Right atrium auricular region (tissue), 2 donors: ENCODE measurements at regions not wholly inside any gene's neighbourhood (a gene's known extent, or its start where the extent isn't known, plus 50 kb on each side); places are given as distances from the start of the nearest gene placed in this dataset.
A peak's percentile ranks its signal among the peaks of the same experiment; 100 is the strongest.

Experiments used
- DNase-seq: peaks from one replicate; pipeline ENCODE4 v3.0.0-alpha.2; 2019; ENCODE audit warnings: low spot score
- H3K27ac ChIP-seq, 2 donors: fragments of 200-600 bp; sonication (generic); 1 replicate in 1 of 2; 2 replicates in 1 of 2; pipeline ENCODE4 v1.5.1; 2016 to 2019
- H3K27me3 ChIP-seq, 2 donors: fragments of 200-600 bp; sonication (generic); one replicate each; pipeline versions ENCODE4 v1.5.1 to v1.6.0; 2017 to 2019
- H3K36me3 ChIP-seq: fragments of 200-600 bp; sonication (generic); one replicate; pipeline ENCODE4 v1.5.1; 2016
- H3K4me1 ChIP-seq, 2 donors: fragments of 200-600 bp; sonication (generic); one replicate each; pipeline versions ENCODE4 v1.5.1 to v1.6.0; 2017 to 2019
- H3K4me3 ChIP-seq, 2 donors: fragments of 200-600 bp; sonication (generic); 1 replicate in 1 of 2; 2 replicates in 1 of 2; pipeline ENCODE4 v1.5.1; 2017 to 2019; ENCODE audit warnings: mild to moderate bottlenecking in 1 of 2, moderate library complexity in 1 of 2
- H3K9me3 ChIP-seq, 2 donors: fragments of 200-600 bp; sonication (generic); one replicate each; pipeline ENCODE4 v1.5.1; 2019
- TF ChIP-seq, protein P1 (sequence below), 2 donors: fragments of 200-600 bp; sonication (generic); IDR thresholded peaks; one replicate each; pipeline ENCODE4 v1.5.1; 2019; ENCODE audit warnings: antibody characterized with exemption in 2 of 2

DNA sequence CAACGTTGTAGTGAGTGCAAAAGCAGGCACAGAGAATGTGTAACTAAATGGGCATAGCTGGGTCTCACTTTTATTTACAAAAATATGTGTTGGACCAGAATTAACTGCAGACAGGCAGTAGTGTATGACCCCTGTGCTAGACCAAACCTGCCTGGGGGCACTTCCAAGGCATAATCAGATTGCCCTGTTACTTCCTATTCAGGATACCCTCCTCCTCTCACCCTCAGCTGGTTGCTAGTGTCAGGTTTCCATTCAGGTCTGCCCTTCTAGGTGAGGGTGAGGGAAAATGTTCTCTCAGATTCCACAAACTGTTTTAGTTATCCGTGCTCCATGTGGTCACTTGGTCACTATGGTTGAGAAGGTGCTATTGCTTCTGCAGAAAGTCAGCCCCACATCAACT is 387.3 kb downstream of the LMX1A start:
- Histone ChIP-seq H3K27ac (no peak overlapping the region), H3K4me3 (no peak overlapping the region), H3K4me1 (no peaks in the 10 kb centered on the region), H3K36me3 (no peaks in the 10 kb centered on the region), H3K27me3 (no peaks in the 10 kb centered on the region), H3K9me3 (no peaks in the 10 kb centered on the region)
- TF ChIP-seq, protein P1, sequence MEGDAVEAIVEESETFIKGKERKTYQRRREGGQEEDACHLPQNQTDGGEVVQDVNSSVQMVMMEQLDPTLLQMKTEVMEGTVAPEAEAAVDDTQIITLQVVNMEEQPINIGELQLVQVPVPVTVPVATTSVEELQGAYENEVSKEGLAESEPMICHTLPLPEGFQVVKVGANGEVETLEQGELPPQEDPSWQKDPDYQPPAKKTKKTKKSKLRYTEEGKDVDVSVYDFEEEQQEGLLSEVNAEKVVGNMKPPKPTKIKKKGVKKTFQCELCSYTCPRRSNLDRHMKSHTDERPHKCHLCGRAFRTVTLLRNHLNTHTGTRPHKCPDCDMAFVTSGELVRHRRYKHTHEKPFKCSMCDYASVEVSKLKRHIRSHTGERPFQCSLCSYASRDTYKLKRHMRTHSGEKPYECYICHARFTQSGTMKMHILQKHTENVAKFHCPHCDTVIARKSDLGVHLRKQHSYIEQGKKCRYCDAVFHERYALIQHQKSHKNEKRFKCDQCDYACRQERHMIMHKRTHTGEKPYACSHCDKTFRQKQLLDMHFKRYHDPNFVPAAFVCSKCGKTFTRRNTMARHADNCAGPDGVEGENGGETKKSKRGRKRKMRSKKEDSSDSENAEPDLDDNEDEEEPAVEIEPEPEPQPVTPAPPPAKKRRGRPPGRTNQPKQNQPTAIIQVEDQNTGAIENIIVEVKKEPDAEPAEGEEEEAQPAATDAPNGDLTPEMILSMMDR (IDR thresholded peaks at IDR 0.05): no peak
- no peak for DNase-seq

GRCh38 chr1:164967300-164967699 is 389.2 kb downstream of the LMX1A start:
- Histone ChIP-seq H3K36me3 (no peaks in the 10 kb centered on the region), H3K4me1 (no peaks in the 10 kb centered on the region), H3K4me3 (no peak overlapping the region), H3K9me3 (no peaks in the 10 kb centered on the region), H3K27me3 (no peaks in the 10 kb centered on the region), H3K27ac (no peak overlapping the region)
- TF ChIP-seq, protein P1 (IDR thresholded peaks at IDR 0.05): no peak
- DNase-seq: no peak

DNA sequence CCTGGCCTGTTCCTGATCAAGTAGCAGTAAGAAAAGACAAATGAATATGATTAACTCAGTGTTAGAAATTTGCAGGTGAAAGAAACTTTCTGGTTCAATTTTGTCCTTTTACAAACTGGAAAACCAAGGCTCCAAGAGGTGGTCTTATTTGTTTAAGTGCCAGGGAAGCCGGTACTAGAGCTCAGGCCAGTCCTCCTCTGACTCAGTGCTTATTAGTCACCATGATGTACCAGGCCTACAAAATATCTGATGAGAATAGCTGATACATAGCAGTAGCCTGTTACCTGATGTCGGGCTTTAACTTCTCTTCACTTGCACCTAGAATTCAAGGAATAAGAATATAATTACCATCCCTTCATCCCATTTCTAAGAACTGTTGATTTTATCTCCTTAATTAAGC is 394.8 kb downstream of the LMX1A start:
- TF ChIP-seq, protein P1 (IDR thresholded peaks at IDR 0.05): no peak
- no peak for DNase-seq
- Histone ChIP-seq H3K9me3 (no peaks in the 10 kb centered on the region), H3K27ac (no peak overlapping the region), H3K36me3 (no peaks in the 10 kb centered on the region), H3K4me1 (no peaks in the 10 kb centered on the region), H3K4me3 (no peak overlapping the region), H3K27me3 (no peaks in the 10 kb centered on the region)

DNA sequence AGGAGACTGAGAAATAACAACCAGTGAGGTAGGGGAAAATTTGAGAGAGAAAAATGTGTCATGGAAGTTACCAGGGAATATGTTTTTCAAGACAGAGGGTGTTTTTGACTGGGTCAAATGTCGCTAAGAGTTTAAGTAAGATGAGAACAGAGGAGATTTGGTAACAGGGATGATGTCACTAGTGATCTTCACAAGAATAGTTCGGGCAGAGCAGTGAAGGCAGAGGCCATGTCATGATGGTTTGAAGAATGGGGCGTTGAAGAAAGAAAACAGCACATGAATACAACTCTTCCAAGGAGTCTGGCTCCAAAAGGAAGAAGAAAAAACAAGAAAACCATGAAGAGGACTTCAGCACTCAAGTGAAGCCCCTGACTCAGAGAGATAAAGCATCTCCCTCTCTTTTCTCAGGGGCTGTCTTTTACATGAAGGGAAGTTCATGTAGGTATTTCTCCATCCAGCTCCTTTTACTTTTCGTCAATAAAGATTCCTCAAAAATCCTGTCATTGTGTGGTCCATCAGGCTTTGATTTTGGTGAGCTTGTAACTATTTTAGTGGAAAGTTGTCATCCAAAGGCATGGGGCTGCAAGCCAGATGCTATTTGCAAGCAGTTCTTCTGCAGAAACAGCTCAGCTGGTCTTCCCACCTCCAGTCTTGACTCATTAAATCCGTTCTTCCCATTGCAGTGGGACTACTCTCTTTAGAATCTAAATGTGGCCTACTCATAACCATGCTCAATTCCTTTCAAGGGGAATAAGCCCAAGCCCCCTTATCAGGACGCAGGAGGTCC is 397.3 kb downstream of the LMX1A start:
- Histone ChIP-seq H3K36me3 (no peaks in the 10 kb centered on the region), H3K4me3 (no peak overlapping the region), H3K27ac (peak overlapping the region in 1 of 2 donors; percentile 24), H3K27me3 (no peaks in the 10 kb centered on the region), H3K9me3 (no peaks in the 10 kb centered on the region), H3K4me1 (no peaks in the 10 kb centered on the region)
- no peak for DNase-seq
- TF ChIP-seq, protein P1 (IDR thresholded peaks at IDR 0.05): no peak

DNA sequence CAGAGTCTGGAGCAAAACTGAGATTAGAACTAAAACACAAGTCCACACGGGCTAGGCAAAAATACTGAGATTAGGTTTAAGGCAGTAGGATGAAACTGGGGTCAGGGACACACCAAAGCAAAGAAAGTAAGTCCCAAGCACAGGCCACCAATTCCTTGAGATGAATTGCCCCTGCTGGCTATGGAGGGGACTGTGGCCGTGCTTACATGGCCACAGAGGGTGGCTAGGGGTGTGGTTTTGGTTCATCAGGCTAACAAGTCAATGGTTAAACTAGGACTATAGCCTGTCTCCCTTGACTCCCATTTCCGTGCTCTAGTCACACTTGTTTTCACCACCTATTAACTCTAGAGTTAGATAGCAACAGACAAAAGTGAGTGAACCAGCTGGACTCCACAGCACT is 394.8 kb downstream of the PBX1 start:
- Histone ChIP-seq H3K4me1 (no peaks in the 10 kb centered on the region), H3K4me3 (no peak overlapping the region), H3K36me3 (no peaks in the 10 kb centered on the region), H3K9me3 (peaks cover 5 to 8% of the 10 kb centered on the region in 2 donors), H3K27me3 (no peaks in the 10 kb centered on the region), H3K27ac (no peak overlapping the region)
- TF ChIP-seq, protein P1 (IDR thresholded peaks at IDR 0.05): no peak
- DNase-seq: no peak

- no peak overlapping the region for H3K27ac ChIP-seq
- no peak for DNase-seq
These were observed 394.1 kb downstream of the PBX1 start for GRCh38 chr1:164953098-164953497.

More at GRCh38 chr1:164953098-164953497, 394.1 kb downstream of the PBX1 start:
- Histone ChIP-seq H3K4me3 (no peak overlapping the region), H3K4me1 (no peaks in the 10 kb centered on the region), H3K9me3 (peaks cover 10 to 15% of the 10 kb centered on the region in 2 donors), H3K27me3 (no peaks in the 10 kb centered on the region), H3K36me3 (no peaks in the 10 kb centered on the region)
- TF ChIP-seq, protein P1 (IDR thresholded peaks at IDR 0.05): peak in 1 of 2 donors; percentile 21
